HEK293 (cell line): ENCODE measurements at regions not wholly inside any gene's neighbourhood (a gene's known extent, or its start where the extent isn't known, plus 50 kb on each side); places are given as distances from the start of the nearest gene placed in this dataset.

Source experiments
- CTCF ChIA-PET: fragments of 350-600 bp; formaldehyde crosslinking; extraction: SDS; loops from one replicate; lab custom pipeline; 2021; ENCODE audit warnings: antibody characterized with exemption; lab: Yijun Ruan, JAX
- POLR2A ChIA-PET: fragments of 300-600 bp; formaldehyde crosslinking; extraction: SDS; loops from one replicate; lab custom pipeline; 2020; ENCODE audit warnings: antibody characterized with exemption, inconsistent platforms; lab: Yijun Ruan, JAX
- H3K27ac ChIP-seq: fragments of 200-500 bp; sonication (Bioruptor generic); 2 replicates; pipeline ENCODE4 v1.5.1; 2014; ENCODE audit warnings: low read depth, low read length, control low read depth, inconsistent platforms; ENCODE audit errors: extremely low read depth
- H3K36me3 ChIP-seq, 2 experiments: fragments of 200-500 bp in 1 of 2; sonication (Bioruptor generic) in 1 of 2; 1 replicate in 1 of 2; 2 replicates in 1 of 2; pipeline ENCODE4 v1.5.1; 2014 to 2017; ENCODE audit warnings: inconsistent platforms in 2 of 2, low read length in 2 of 2; ENCODE audit not compliant: control insufficient read depth in 2 of 2, insufficient read depth in 1 of 2
- H3K4me1 ChIP-seq: fragments of 200-500 bp; sonication (Bioruptor generic); 2 replicates; pipeline ENCODE4 v1.5.1; 2014; ENCODE audit warnings: mild to moderate bottlenecking, low read length, inconsistent platforms; ENCODE audit not compliant: control insufficient read depth, insufficient read depth
- H3K4me3 ChIP-seq: 2 replicates; pipeline ENCODE4 v1.5.1; 2011; ENCODE audit warnings: low read depth, mild to moderate bottlenecking, control low read depth, low read length, moderate library complexity
- H3K9me3 ChIP-seq: fragments of 200-500 bp; sonication (Bioruptor generic); 2 replicates; pipeline ENCODE4 v1.5.1; 2014; ENCODE audit warnings: low read depth, low read length, inconsistent platforms; ENCODE audit not compliant: control insufficient read depth, insufficient read depth
- INSM2 ChIP-seq: fragments of 450-650 bp; formaldehyde crosslinking; IDR thresholded peaks from 2 replicates; pipeline ENCODE4 v1.5.1; 2016; ENCODE audit warnings: missing biosample characterization, missing genetic modification characterization
- MEIS1 ChIP-seq: sonication (generic); formaldehyde crosslinking; IDR thresholded peaks from 2 replicates; pipeline ENCODE4 v1.8.1; 2022; ENCODE audit warnings: missing genetic modification reagents, mild to moderate bottlenecking, borderline replicate concordance
- PRDM6 ChIP-seq: fragments of 450-650 bp; formaldehyde crosslinking; IDR thresholded peaks from 2 replicates; pipeline ENCODE4 v1.5.1; 2017; ENCODE audit warnings: missing biosample characterization, missing genetic modification characterization
- SP3 ChIP-seq: fragments of 450-650 bp; formaldehyde crosslinking; IDR thresholded peaks from 2 replicates; pipeline ENCODE4 v1.5.1; 2016; ENCODE audit warnings: missing biosample characterization, missing genetic modification characterization
- ZBTB8A ChIP-seq: fragments of 450-650 bp; formaldehyde crosslinking; IDR thresholded peaks from 2 replicates; pipeline ENCODE4 v1.5.1; 2016; ENCODE audit warnings: missing biosample characterization, missing genetic modification characterization
- ZFP41 ChIP-seq: fragments of 450-650 bp; formaldehyde crosslinking; IDR thresholded peaks from 2 replicates; pipeline ENCODE4 v1.5.1; 2016; ENCODE audit warnings: missing biosample characterization, missing genetic modification characterization, borderline replicate concordance
- ZNF114 ChIP-seq: fragments of 450-650 bp; formaldehyde crosslinking; IDR thresholded peaks from 2 replicates; pipeline ENCODE4 v1.5.0; 2017; ENCODE audit warnings: missing biosample characterization, missing genetic modification characterization
- ZNF214 ChIP-seq: fragments of 450-650 bp; formaldehyde crosslinking; IDR thresholded peaks from 2 replicates; pipeline ENCODE4 v1.5.1; 2017; ENCODE audit warnings: missing biosample characterization, mild to moderate bottlenecking, missing genetic modification characterization, borderline replicate concordance
- ZNF26 ChIP-seq: fragments of 450-650 bp; formaldehyde crosslinking; IDR thresholded peaks from 2 replicates; pipeline ENCODE4 v1.5.1; 2016; ENCODE audit warnings: missing biosample characterization, missing genetic modification characterization
- ZNF324 ChIP-seq: fragments of 450-650 bp; formaldehyde crosslinking; IDR thresholded peaks from 2 replicates; pipeline ENCODE4 v1.5.1; 2016; ENCODE audit warnings: missing biosample characterization, missing genetic modification characterization
- ZNF350 ChIP-seq: fragments of 450-650 bp; formaldehyde crosslinking; IDR thresholded peaks from 2 replicates; pipeline ENCODE4 v1.5.0; 2017; ENCODE audit warnings: missing biosample characterization, mild to moderate bottlenecking, missing genetic modification characterization
- ZNF529 ChIP-seq: fragments of 450-650 bp; formaldehyde crosslinking; IDR thresholded peaks from 2 replicates; pipeline ENCODE4 v1.5.1; 2017; ENCODE audit warnings: missing genetic modification characterization, missing biosample characterization; ENCODE audit not compliant: insufficient replicate concordance
- ZNF768 ChIP-seq: fragments of 450-650 bp; formaldehyde crosslinking; IDR thresholded peaks from 2 replicates; pipeline ENCODE4 v1.5.1; 2018; ENCODE audit warnings: missing biosample characterization, mild to moderate bottlenecking, missing genetic modification characterization
- ZSCAN5A ChIP-seq: fragments of 450-650 bp; formaldehyde crosslinking; IDR thresholded peaks from 2 replicates; pipeline ENCODE4 v1.5.1; 2016; ENCODE audit warnings: missing biosample characterization, missing genetic modification characterization
- ZXDB ChIP-seq: fragments of 450-650 bp; formaldehyde crosslinking; IDR thresholded peaks from 2 replicates; pipeline ENCODE4 v1.5.1; 2016; ENCODE audit warnings: missing biosample characterization, missing genetic modification characterization
- TF ChIP-seq, protein P1 (sequence below): fragments of 450-650 bp; IDR thresholded peaks from 2 replicates; pipeline ENCODE4 v1.5.1; 2018; ENCODE audit warnings: missing biosample characterization, mild to moderate bottlenecking, missing genetic modification characterization
- TF ChIP-seq, protein P2 (sequence below): fragments of 450-650 bp; formaldehyde crosslinking; IDR thresholded peaks from 2 replicates; pipeline ENCODE4 v1.5.1; 2016; ENCODE audit warnings: missing biosample characterization, missing genetic modification characterization

DNA sequence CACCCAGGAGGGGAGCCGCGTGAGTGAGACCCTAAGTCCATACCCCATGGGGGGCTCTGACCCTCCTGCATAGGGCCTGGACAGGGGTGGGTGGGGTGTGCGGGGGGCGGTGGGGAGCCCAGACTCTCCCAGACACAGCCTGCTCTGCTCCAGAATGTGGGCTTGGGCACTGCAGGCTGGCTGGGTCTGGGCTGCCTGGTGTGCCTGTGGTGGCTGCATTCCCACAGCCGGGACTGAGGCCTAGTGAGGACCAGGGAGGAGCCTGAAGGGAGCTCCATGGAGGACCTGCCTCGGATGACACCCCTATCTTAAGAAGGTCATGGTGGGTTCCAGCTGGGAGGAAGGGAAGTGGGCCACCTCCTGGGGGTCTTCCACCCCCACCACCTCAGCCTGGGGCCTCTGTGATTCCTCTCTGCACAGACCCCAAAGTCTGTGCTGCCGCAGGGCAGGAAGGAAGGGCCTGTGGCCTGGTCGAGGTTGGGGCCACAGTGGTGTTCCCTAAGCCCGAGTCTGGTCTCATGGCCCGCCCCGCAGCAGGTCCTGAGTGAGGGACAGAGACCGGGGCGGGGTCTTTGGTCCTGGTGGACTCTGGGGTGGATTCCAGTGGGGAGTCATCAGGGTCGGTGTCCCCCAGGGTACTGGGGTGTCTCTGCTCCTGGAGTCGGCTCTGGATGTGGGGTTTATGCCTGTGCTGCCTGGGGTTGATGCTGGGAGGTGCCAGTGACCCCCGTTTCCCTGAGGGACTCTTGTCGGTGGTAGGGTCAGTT, 392.3 kb downstream of the TMEM121 start:
- CTCF ChIA-PET, result no interaction called here

More for the DNA sequence above, 392.3 kb downstream of the TMEM121 start:
- no peak overlapping the region for H3K27ac ChIP-seq
- no peak for TF ChIP-seq SP3 (tag by site-specific recombination)
- TF ChIP-seq, protein P1, sequence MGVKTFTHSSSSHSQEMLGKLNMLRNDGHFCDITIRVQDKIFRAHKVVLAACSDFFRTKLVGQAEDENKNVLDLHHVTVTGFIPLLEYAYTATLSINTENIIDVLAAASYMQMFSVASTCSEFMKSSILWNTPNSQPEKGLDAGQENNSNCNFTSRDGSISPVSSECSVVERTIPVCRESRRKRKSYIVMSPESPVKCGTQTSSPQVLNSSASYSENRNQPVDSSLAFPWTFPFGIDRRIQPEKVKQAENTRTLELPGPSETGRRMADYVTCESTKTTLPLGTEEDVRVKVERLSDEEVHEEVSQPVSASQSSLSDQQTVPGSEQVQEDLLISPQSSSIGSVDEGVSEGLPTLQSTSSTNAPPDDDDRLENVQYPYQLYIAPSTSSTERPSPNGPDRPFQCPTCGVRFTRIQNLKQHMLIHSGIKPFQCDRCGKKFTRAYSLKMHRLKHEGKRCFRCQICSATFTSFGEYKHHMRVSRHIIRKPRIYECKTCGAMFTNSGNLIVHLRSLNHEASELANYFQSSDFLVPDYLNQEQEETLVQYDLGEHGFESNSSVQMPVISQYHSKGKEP (tag by site-specific recombination), result no peak
- no peak for TF ChIP-seq ZNF26 (tag by site-specific recombination)
- no peak for TF ChIP-seq ZNF214 (tag by site-specific recombination)
- TF ChIP-seq ZNF350 (tag by site-specific recombination), result no peak
- no peak for TF ChIP-seq ZXDB (tag by site-specific recombination)
- TF ChIP-seq, protein P2, sequence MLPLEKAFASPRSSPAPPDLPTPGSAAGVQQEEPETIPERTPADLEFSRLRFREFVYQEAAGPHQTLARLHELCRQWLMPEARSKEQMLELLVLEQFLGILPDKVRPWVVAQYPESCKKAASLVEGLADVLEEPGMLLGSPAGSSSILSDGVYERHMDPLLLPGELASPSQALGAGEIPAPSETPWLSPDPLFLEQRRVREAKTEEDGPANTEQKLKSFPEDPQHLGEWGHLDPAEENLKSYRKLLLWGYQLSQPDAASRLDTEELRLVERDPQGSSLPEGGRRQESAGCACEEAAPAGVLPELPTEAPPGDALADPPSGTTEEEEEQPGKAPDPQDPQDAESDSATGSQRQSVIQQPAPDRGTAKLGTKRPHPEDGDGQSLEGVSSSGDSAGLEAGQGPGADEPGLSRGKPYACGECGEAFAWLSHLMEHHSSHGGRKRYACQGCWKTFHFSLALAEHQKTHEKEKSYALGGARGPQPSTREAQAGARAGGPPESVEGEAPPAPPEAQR, result no peak
- no peak for TF ChIP-seq INSM2 (tag by site-specific recombination)
- TF ChIP-seq ZNF324 (tag by site-specific recombination), result no peak
- no peak for TF ChIP-seq ZFP41 (tag by site-specific recombination)
- TF ChIP-seq ZNF768 (tag by site-specific recombination), result no peak
- no peak for TF ChIP-seq MEIS1 (CRISPR knock-in tag)
- TF ChIP-seq ZSCAN5A (tag by site-specific recombination), result no peak
- TF ChIP-seq ZNF529 (tag by site-specific recombination), result no peak
- no peak for TF ChIP-seq ZBTB8A (tag by site-specific recombination)
- no peak for TF ChIP-seq PRDM6 (tag by site-specific recombination)
- no peak for TF ChIP-seq ZNF114
- H3K9me3 ChIP-seq, result no peaks in the 10 kb centered on the region
- no peaks in the 10 kb centered on the region for H3K4me1 ChIP-seq
- H3K36me3 ChIP-seq, result no peaks in the 10 kb centered on the region
- POLR2A ChIA-PET, result no interaction called here
- no peak overlapping the region for H3K4me3 ChIP-seq
